HG03460 (cell line): ENCODE measurements at regions not wholly inside any gene's neighbourhood (a gene's known extent, or its start where the extent isn't known, plus 50 kb on each side); places are given as distances from the start of the nearest gene placed in this dataset.
"Not testable (repeated sequence)": the region's sequence is repeated elsewhere in the genome, so short reads cannot be mapped to it uniquely, and the experiment has no call there.

Experiments used
- ATAC-seq: cut with Tn5 transposase; IDR thresholded peaks from one replicate; pipeline ENCODE4 v1.9.1; 2021; ENCODE audit not compliant: unreplicated experiment

- no peak for ATAC-seq
Measured at GRCh38 chr10:62585211-62585775, 211.1 kb downstream of the ZNF365 start.

GRCh38 chr10:62587011-62587410 lies 212.8 kb downstream of the ZNF365 start:
- ATAC-seq, result no peak

DNA sequence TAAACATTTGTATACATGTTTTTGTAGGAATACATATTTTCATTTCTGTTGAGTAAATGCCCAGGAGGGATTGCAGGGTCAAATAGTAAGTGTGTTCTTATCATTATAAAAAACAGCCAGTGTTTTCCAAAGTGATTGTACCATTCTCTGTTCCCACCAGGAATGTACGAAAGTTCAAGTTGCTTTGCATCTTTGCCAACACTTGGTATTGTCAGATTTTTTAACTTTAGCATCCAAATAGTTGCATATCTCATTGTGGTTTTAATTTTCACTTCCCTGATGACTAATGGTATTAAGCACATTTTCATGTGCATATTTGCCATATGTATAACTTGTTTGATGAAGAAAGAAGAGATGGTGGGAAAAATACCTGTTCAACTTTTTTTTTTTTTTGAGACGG lies 213.9 kb downstream of the ZNF365 start:
- ATAC-seq, result no peak

- no peak for ATAC-seq
Measured at GRCh38 chr10:62589689-62590088, 214.8 kb upstream of the ADO start.

- no peak for ATAC-seq
Measured at GRCh38 chr10:62590306-62590705, 214.2 kb upstream of the ADO start.

DNA sequence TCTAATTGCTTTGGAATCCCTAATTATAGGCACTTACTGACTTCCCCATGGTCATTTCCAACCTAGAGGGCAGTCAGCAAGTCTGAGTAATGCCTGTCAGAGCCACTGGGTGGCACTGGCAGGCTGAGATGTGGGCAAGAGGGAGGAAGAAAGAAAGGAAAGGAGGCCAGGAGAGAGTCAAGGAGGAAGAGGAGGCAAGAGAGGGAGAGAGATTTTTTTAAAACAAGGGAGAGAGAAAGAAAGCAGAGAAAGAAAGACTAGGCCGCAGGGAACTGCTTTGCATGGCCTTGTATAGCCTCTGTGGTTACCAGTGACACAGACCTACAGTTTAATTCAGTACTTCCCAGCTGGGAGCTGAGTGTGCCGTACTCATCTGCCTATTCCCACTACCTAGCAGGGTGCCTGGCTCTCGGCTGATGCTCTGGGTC lies 210.4 kb upstream of the ADO start:
- peak; percentile 76 for ATAC-seq

DNA sequence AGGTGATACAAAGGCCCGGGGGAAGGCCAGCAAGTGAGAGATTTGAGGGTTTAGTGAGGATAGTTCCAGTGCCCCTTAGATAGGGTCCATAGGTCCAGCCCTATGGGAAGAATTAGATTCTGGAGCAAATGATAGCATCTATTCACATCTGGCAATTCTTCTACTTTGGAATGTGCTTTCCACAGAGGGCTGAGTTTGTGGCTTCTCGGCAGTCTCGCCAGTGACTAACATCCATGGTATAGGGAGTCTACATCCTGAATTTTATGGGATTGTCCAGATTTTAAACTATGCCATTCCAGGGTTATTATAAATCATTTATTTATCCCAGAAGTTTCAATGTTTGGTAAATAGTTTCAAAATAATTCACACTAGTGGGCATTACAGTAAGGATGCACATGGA lies 207.3 kb upstream of the ADO start:
- no peak for ATAC-seq

DNA sequence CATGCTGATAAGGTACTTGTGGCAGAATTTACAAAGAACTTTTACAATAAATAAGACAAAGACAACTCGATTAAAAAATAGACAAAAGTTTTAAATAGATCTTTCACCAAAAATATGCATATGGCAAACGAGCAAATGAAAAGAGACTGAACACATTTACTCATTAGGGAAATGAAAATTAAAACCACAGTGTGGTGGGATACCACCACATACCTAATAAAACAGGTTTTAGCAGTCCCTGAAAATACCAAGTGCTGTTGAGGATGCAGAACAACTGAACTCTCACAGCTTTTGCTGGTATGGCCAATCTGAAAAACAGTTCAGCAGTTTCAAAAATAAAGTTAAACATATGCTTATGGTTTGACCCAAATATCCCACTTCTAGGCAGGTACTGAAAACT lies 205.4 kb upstream of the ADO start:
- no peak for ATAC-seq

DNA sequence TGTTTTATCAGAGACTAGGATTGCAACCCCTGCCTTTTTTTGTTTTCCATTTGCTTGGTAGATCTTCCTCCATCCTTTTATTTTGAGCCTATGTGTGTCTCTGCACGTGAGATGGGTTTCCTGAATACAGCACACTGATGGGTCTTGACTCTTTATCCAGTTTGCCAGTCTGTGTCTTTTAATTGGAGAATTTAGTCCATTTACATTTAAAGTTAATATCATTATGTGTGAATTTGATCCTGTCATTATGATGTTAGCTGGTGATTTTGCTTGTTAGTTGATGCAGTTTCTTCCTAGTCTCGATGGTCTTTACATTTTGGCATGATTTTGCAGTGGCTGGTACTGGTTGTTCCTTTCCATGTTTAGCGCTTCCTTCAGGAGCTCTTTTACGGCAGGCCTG lies 198.0 kb upstream of the ADO start:
- not testable (repeated sequence) for ATAC-seq

DNA sequence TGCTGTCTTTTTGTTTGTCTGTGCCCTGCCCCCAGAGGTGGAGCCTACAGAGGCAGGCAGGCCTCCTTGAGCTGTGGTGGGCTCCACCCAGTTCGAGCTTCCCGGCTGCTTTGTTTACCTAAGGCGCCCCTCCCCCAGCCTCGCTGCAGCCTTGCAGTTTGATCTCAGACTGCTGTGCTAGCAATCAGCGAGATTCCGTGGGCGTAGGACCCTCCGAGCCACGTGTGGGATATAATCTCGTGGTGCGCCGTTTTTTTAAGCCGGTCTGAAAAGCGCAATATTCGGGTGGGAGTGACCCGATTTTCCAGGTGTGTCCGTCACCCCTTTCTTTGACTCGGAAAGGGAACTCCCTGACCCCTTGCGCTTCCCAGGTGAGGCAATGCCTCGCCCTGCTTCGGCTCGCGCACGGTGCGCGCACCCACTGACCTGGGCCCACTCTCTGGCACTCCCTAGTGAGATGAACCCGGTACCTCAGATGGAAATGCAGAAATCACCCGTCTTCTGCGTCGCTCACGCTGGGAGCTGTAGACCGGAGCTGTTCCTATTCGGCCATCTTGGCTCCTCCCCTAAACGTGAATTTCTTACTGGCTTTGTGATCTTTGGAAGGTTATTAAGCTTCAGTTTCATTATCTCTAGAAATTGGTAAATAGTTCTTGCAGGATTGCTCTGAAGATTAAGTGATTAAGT lies 196.2 kb upstream of the ADO start:
- not testable (repeated sequence) for ATAC-seq

- peak; percentile 74 for ATAC-seq
Measured at GRCh38 chr10:62610649-62611229, 193.8 kb upstream of the ADO start.

- no peak for ATAC-seq
Measured at GRCh38 chr10:62613424-62613823, 191.1 kb upstream of the ADO start.

GRCh38 chr10:62613859-62614258 lies 190.7 kb upstream of the ADO start:
- ATAC-seq, result no peak

DNA sequence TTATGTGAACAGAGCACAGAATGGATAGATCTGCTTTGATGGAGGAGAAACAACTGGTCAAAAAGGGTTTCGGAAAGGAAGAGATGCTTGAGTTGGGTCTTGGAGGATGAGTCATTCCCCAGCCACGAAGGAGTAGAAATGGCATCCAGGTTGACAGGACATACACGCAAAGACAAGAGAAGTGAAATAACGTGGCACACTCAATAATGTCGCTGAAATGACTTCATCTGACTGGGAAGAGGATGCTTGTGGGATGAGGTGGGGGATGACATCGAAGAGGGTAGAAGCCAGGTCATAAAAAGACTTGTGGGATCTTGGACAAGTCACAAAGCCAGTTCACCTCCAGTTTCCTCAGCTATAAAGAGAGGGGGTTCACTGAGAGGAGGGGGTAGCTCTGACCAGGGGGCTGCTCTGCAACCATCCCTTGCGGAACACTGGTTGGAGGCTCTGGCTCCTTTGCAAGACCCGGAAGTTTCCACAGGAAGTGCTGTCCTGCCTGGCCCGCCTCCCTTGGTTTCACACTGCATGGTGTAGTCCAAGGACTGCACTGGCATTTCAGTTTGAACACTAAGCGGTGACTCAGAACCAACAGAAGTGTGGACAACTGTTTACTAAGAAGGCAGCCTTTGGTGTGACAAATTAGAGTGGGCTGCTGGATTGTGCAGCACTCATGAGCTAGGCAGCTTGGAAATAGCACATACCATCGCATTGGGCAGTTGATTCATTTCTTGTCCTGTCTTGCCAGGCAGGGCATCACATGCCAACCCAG lies 189.9 kb upstream of the ADO start:
- ATAC-seq, result peak; percentile 45

- no peak for ATAC-seq
Measured at GRCh38 chr10:62616885-62617590, 187.5 kb upstream of the ADO start.

DNA sequence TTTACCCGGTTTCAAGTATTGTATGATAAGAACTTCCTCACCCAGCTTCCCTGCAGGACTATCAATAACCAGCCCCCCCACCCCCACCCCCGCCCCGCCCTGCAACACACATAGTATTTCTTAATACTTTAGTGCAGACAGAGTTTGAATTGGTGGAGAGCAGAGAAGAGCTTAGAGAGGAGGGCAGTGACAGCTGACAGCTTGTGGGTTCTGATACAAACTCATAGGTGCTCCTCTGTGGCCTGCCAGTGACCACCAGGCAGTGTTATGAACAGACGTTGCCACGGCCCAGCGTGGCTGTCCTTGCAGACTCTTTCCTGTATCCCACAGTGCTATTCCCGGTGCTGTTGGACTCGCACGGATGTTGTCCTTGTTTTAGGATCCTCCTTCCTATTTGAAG lies 186.9 kb upstream of the ADO start:
- ATAC-seq, result no peak

DNA sequence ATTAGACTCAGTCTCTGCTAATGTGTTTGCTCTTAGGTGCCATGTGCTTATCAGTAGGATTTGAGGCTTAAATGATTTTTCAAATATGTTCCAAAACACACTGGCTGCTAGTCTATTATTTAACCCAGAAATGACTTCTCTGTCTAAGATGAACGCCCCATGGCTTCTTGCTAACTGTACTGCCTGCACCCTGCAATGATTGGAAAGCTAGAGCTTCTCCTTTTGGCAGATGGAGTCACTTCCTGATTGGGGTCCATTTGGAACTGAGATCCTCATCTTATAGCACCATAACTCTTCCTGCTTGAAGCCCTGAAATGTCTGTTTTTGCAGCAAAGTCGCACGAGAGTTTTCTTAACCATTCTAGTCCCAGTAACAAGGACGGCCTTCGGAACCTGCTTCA lies 186.5 kb upstream of the ADO start:
- no peak for ATAC-seq

DNA sequence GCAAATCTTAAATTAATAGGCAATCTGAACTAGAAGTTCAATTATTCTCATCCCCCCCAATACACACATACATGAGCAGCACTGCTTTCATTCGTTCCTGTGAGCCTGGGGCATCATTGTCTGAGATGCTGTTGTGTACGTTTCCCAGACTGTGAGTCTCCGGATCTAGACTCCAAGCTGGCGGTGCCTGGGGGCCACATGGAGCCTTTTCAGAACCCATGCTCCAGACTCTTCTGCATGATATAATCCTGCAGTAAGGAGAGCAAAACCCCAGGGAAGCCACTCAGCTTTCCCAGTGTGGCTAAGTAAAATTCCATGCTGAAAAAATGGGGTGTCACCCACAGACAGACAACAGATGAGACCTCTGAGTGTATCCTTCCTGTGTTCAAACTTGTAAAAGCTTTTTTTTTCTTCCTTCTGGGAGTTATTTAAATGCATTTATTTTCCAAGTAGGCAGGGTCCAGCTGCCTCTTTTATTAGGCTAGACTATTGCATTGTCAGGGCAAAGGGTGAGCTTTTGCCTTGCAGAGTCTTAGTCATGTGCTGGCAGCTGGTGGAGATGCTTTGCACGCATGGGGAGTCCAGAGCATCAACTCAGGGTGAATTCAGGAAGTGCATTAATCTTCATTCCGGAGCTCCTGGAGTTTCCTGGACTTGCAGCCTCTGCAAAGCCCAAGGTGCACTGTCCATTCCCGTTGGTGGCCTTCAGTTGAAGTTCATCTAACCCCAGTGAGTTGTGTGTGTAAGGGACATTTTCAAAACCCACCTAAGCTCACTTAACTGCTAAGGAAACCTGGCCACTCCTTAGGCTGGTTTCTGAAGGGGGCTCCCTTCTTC lies 185.7 kb upstream of the ADO start:
- ATAC-seq, result peak; percentile 55

DNA sequence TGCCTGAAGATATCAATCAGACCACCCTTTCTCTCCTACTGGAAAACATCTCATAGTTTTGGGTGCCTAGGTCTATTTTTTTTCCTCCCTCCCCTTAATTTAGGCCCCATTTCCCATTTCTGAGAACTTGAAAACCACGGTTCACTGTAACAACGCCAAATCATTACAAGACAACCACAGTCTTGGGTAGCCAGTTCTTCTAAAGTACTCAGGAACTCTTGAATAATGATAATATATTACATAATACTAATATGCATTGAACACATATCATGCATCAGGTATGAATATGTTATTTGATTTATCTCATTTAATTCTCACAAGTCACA lies 185.1 kb upstream of the ADO start:
- ATAC-seq, result no peak

GRCh38 chr10:62620491-62620890 lies 184.0 kb upstream of the ADO start:
- ATAC-seq, result no peak

DNA sequence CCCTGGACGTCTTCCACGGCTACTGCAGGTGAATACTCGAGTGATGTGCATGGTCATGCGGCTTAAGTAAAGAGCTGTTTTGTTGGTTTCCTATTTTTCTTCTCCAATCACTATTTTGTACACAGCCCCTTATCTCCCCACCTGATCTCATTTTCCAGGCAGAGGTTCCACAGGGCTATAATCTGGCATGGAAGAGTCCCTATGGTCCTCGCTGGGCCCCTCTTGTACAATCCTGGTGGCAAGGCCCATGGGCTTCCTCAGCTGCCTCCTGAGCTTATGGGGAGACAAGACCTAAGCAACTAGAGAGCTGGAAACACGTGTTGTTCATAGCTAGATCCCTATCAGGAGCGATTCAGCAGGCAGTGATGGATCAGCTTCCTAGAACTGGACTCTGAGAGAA lies 181.3 kb upstream of the ADO start:
- ATAC-seq, result no peak
